GM18508 (cell line): ENCODE measurements at regions not wholly inside any gene's neighbourhood (a gene's known extent, or its start where the extent isn't known, plus 50 kb on each side); places are given as distances from the start of the nearest gene placed in this dataset.
"Not testable (repeated sequence)": the region's sequence is repeated elsewhere in the genome, so short reads cannot be mapped to it uniquely, and the experiment has no call there.

ENCODE experiments used
- ATAC-seq: cut with Tn5 transposase; IDR thresholded peaks from one replicate; pipeline ENCODE4 v1.9.1; 2021; ENCODE audit warnings: moderate number of reproducible peaks; ENCODE audit not compliant: insufficient read depth, unreplicated experiment

DNA sequence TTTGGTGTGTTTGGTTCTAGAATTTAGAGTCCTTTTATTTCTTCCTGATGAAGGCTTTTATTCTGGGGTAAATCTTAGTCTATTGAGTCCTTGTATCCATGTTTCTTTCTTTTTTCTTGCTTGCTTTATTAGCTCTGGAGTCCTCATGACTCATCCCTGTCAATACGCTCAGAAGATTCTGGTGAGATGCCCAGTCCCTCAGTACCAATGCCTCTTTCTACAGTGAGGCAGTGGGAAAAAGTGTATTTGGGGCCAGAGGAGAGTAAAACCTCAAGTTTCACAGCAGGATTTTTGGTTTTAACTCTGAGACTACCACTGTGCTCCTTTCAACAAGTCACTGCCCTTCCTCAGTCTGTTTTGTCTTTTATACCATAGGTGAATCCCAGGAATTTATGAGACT, 368.0 kb downstream of the GBA3 start:
- ATAC-seq: no peak

GRCh38 chr4:23058165-23058776, 365.5 kb downstream of the GBA3 start:
- ATAC-seq: no peak

DNA sequence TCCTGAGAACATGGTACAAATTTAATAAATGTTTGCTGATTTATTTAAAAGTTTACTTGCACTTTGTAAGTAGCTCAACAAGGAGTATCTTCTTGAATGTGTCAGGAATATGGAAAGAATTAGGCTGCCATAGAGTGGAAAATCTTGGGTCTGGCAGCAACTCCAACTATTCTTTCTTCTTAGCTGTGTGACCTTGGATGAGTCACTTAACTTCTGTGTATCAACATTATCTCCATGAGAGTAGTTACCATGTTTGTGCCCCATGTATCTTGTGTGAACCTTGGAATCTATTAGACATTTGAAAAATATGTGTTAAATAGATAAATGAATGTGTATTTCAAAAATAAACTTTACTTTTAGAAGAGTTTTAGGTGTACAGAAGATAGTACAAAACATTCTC, 348.8 kb downstream of the GBA3 start:
- ATAC-seq: no peak

DNA sequence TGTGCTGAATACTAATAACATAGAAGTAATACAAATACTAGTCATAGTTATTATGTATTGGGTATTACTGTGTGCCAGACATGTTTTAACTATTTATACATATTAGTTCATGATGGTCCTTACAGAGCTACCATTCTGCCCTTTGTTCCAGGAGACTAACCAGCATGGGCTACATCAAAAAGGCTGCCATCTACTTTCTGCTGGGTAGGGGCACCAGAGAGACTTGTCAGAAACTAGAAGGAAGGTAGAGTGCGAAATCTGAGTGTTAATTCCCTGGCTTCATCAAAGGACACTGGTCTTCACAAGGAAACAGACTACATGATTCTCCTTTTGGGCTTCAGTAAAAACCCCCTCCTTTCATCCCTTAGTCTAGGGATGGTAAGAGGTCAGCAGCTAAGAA, 347.8 kb downstream of the GBA3 start:
- ATAC-seq: no peak

DNA sequence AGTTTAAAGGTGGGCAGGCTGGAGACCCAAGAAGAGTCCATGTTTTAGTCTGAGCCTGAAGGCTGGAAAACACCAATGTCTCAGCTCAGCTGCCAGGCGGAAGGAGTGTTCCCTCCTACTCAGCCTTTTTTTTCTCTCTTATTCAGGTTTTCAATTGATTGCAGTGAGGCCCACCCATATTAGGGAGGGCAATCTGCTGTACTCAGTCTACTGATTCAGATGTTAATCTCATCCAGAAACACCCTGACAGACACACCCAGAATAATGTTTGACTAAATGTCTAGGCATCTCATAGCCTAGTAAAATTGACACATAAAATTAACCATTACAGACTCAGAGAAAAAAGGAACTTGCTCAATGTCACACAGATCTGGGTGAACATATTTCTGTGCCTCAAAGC, 347.1 kb downstream of the GBA3 start:
- ATAC-seq: no peak

- ATAC-seq: no peak
These were observed 346.1 kb downstream of the GBA3 start for GRCh38 chr4:23038626-23039491.

GRCh38 chr4:23036921-23037495, 344.3 kb downstream of the GBA3 start:
- ATAC-seq: no peak

GRCh38 chr4:23036503-23036902, 343.8 kb downstream of the GBA3 start:
- no peak for ATAC-seq

DNA sequence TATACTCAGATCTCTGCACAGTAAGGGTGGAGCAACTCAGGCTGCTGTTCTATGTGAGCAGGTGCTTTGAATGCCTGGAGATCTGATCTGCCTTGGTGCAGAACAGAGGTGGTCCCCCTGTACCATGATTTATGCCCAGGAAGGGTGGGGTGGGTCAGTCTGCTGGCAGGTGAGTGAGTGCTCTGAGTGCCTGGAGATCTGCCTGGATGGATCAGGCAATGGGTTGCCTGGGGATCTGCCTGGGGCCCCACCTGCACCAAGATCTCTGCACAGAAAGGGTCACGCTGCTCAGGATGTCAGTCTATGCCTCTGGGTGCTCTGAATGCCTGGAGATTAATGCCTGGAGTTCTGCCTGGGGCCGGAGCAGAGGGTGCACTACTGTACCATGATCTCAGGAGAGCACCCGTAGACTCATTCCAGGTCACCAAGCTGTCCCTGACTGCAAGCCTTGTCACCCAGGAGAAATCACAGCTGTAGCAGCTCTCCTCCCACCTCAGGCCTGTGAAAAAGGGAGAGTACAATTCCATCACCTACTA, 342.9 kb downstream of the GBA3 start:
- no peak for ATAC-seq

- no peak for ATAC-seq
These were observed 342.0 kb downstream of the GBA3 start for GRCh38 chr4:23034731-23035130.

DNA sequence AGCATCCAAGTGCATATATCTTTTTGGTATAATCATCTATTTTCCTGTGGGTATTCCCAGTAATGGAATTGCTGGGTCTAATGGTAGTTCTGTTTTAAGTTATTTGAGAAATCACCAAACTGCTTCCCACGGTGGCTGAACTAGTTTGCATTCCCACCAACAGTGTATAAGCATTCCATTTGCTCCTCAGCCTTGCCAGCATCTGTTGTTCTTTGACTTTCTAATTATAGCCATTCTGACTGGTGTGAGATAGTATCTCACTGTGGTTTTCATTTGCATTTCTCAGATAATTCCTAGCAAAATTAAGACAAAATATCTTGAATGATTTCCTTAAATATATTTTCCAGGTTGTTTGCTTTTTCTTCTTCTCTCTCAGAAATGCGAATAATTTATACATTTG, 341.1 kb downstream of the GBA3 start:
- no peak for ATAC-seq

- no peak for ATAC-seq
These were observed 336.1 kb downstream of the GBA3 start for GRCh38 chr4:23028875-23029274.

GRCh38 chr4:23023666-23024065, 330.9 kb downstream of the GBA3 start:
- no peak for ATAC-seq

- no peak for ATAC-seq
These were observed 330.4 kb downstream of the GBA3 start for GRCh38 chr4:23023121-23023520.

DNA sequence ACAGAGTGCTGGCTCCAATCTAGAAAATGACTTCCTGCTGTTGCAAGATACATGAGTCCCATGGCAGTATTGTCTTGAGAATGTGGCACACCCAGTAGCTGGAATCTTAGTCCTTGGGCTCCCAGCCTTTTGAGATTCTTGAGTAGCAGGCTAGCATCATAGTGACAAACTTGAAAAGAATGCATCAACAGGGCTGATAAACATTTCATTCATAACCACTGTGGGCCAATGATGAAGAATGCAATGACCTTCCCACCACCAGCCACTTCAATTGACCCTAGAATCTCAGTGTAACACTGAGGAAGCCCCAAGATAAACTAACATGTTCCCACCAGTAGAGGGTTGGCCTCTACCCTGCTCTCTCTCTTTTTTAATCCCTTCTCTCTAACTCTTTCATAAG, 329.3 kb downstream of the GBA3 start:
- ATAC-seq: no peak

DNA sequence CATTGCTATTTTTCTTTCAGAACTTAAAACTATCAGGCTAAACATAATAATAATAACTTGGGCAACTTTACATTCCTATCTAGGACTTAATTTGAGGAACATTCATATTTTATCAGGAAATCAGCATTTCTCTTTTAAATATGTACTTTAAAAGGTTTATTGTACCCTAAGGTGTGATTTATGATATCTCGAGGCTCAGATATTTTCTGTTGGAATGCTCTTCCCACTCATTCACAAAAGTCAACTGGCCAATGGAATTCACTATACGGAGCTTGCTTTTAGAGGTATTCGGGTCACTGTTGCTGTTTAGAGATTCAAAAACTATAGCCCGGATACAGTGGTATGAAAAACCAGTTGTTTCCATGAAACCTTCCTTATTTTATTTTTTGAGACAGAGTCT, 328.3 kb downstream of the GBA3 start:
- ATAC-seq: no peak

DNA sequence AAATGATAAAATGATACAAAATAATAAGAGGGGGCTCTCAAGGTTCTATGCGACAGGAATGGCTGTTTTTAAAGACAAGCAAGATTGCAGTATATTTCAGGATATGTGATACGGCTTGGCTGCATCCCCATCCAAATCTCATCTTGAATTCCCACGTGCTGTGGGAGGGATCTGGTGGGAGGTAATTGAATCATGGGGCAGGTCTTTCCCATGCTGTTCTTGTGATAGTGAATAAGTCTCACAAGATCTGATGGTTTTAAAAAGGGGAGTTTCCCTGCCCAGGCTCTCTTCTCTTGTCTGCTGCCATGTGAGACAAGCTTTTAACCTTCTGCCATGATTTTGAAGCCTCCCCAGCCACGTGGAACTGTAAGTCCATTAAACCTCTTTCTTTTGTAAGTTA, 327.7 kb downstream of the GBA3 start:
- not testable (repeated sequence) for ATAC-seq

- ATAC-seq: no peak
These were observed 324.2 kb downstream of the GBA3 start for GRCh38 chr4:23016981-23017380.

DNA sequence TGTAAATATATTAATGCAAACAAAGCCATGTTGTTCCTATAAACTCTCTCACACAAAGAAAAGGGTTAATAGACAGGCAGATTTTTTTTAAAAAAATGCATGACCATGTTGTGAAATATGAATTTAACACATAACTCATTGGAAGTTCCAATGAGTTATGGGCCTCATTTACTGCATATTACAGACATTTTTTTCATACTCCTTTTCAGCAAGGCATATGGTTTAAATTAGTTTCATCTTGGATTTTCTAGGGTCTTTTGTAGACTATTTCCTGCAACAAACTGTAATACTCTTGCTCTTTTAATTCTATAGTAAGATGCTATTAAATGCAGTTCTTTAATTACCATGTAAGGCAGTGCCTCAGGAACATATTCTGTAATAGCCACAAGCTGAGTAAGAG, 323.1 kb downstream of the GBA3 start:
- ATAC-seq: no peak

GRCh38 chr4:23009093-23009492, 316.4 kb downstream of the GBA3 start:
- no peak for ATAC-seq

DNA sequence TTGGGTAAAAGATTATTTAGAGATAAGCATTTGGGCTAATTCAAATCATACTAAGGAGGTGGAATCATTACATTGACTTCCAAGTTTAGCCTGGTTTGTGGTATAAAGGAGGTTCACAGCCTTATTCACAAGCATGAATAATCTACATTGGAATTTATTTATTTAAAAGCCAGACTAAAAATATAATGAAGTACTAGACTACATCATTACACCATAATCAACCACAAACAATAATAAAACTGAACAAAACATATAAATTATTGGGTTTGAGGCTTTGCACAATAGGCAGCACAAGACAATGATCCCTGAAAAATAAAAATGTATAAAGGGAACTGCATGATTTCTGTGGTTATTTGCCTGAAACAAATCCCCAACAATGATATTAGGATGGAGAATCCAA, 314.0 kb downstream of the GBA3 start:
- no peak for ATAC-seq
